HG02981 (cell line): ENCODE measurements at regions not wholly inside any gene's neighbourhood (a gene's known extent, or its start where the extent isn't known, plus 50 kb on each side); places are given as distances from the start of the nearest gene placed in this dataset.
"Not testable (repeated sequence)": the region's sequence is repeated elsewhere in the genome, so short reads cannot be mapped to it uniquely, and the experiment has no call there.

Source experiments
- ATAC-seq: cut with Tn5 transposase; IDR thresholded peaks from one replicate; pipeline ENCODE4 v1.9.1; 2021; ENCODE audit warnings: mild to moderate bottlenecking, moderate library complexity; ENCODE audit not compliant: unreplicated experiment

DNA sequence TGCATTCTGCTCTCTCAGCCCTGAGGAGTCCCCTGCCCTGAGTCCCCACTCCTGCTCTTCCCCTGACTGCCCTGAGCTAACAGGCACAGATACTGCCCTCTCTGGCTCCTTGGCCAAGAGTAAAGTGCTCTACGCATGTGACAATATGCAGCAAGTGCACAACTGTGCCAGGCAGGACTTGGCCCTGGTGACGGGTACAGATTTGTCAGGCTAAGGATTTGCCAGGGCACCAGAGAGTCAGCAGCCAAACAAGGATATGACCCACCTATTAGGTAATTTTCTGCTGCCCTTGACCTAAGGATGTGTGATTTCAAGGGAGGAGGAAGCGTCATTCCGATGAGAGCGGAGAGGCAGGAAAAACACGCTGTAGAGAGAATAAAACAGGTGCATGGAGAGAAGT, 339.0 kb downstream of the PTPRU start:
- ATAC-seq = no peak

DNA sequence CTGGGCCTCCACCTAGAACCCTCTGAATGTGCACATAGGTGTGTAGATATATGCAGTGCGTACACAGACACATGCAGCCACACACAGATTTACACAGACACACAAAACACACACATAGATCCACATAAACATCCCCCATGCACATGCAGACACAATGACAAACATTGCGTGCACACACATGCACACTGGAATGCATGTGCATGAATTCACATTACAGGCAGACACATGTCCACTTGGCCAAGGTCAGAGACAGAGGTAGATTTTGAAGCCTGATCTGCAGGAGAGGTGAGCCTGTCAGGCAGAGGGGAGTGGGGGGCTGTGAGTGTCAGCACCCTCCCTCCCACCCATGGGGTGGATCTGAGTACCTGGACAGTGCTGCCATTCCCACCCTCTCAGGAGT, 338.5 kb downstream of the PTPRU start:
- ATAC-seq = no peak

DNA sequence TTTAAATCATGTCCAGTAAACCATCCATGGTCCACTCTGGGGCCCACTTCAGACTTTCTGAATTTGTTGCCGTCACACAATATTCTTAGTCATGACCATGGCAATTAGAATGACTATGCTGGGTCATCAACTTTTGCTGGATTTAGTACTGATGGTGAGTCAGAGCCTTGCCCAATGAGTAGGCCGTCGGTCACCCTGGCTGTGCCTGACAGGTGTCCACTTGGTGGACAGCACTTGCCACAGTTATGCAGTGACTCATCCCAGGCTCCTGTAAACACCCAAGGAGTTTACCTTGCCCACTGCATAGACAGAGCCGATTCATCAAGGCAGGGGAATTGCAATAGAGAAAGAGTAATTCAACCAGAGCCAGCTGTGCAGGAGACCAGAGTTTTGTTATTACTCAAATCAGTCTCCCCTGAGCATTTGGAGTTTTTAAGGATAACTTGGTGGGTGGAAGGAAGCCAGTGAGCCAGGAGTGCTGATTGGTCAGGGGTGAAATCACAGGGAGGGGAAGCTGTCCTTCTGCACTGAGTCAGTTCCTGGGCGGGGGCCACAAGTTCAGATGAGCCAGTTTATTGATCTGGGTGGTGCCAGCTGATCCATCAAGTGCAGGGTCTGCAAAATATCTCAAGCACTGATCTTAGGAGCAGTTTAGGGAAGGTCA, 333.8 kb downstream of the PTPRU start:
- no peak for ATAC-seq

DNA sequence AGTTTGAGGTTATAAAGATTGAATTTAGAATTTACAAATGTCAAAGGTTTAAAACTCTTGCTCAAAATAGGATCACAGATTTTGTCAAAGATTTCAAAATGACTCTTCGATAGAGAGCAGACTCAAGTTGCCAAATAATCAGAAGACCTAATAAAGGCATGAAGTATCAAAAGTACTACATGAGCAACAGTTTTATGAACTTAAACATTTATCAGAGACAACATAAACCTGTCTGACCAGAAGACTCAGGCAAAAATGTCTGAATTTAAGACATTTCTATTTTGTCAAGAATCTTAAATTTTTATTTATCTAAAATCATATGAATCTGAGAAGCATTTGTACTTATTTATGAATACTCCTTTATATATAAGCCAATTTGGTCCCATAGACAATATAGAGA, 330.9 kb downstream of the PTPRU start:
- no peak for ATAC-seq

DNA sequence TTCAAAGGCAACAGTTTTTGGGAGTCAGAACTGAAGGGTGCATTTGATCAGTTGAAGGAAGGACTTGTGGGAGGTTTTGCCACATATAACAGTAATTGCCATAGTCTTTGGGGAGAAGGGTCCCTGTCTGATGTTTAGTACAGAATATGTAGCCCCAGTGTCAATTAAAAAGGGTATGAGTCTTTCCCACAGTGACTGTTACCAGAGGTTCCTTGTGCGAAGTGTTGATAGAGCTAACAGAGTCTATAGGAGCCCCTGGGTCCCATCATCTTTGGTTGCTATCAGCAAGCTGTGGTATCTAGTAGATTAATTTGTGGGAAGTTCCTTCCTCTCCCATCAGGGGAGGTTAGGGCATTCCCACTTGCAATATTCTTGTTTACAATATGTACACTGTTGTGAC, 329.2 kb downstream of the PTPRU start:
- no peak for ATAC-seq

DNA sequence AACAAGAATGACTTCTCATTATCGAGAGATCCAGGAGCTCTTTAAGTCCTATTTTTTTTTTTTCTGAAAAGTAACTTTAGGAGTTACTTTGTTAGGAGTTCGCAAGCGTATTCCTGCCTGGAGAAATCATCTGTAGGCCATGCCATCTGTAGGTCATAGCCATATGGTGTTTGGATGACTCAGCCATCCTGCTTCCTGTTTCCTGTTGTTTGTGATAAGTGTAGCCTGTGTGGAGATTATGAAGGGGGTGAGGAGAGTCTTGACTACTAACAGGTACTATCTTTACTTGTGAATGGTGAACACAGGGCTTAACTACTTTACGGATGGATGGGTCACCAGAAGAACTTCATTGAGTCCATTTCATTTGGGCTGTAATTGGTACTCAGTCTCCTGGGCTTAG, 327.2 kb downstream of the PTPRU start:
- no peak for ATAC-seq

DNA sequence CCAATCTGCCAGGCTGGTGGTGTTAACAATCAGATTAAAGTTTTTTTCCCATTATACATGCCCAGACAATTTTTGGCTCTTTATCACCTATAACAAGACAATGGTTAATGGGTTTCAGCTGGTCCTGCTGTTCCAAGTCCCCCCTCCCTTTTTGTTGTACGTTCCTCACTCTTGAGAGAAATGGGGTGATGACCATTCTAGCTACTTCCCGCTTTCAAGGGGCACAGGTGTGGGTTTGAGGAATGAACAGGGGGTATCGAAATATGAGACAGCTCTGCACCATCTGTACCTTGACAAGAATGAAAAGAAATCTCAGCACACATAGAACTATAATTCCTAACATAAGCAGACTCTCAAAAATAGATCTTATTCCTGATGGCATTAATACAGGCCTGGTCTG, 326.8 kb downstream of the PTPRU start:
- ATAC-seq = no peak

DNA sequence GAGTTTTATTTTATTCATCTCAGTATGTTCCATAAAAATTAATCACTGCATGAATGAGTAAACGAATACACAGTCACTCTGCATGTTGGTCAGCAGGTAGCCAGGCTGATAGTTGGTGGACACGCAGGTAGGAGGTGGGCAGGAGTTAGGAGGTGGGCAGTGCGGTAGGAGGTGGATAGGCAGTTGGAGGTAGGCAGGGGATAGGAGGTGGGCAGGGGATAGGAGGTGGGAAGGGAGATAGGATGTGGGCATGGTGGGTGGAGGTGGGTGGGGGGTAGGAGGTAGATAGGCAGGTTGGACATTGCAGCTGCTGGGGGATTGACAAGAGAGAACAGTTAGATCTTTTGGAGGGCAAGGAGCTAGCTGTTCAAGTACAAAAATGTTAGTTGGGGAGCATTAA, 322.7 kb downstream of the PTPRU start:
- ATAC-seq = no peak

DNA sequence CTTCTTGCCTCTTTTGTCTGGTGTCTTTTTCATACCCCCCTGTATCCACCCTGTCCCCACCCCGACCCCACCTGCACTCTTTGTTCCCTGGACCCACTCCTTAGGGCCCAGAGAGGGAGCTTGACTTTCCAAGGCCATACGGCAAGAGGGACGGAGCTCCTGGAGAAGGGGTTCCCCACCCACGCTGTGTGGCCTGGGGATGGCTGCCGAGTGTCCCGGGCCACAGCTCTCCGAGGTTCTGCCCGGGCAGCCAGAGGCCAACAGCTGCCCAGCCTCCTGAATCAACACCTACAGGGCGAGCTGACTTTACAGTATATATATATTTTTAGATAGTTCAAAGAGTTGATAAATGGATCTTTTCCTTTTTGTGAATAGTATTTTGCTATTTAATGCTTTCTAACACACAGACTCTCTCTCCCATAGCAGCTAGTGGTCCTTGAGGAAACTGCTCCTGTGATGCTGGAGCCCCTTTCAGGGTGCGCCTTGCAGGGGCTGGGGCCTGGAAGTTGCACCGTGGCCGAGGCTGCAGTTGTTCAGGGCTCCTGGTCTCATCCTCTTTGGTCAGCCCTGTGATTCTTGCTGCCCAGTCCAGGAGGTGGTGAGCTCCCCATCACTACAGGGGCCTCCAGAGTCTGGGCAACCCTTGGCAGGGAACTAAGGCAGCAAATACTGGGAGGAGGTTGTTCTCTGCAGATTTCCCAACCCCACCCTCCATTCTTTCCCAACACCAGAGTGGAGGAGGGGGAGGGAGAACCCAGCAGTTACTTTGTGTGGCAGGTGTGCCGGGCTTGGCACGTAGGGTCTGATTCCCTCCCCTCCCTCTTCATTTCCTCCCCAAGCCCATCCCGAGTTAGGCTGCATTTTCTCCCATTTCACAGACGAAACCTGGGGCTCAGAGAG, 321.6 kb downstream of the PTPRU start:
- no peak for ATAC-seq

DNA sequence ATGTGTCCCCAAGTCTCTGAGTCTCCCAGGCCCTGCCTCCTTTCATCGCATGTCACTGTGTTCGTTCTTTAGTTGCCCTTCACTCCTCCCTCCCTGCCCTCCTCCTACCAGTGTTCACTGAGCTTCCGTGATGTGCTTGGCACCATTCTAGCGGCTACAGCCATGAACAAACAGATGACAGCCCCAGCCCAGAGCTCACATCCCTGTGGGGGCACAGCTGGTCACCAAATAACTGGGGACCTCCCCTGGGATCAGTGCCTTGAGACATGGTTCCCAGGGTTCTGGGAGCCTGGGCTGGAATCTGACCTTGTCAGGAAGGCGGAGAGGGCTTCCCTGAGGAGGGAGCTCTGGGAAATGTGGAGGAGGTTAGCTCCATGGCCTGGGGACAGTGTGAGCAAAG, 320.7 kb downstream of the PTPRU start:
- no peak for ATAC-seq

DNA sequence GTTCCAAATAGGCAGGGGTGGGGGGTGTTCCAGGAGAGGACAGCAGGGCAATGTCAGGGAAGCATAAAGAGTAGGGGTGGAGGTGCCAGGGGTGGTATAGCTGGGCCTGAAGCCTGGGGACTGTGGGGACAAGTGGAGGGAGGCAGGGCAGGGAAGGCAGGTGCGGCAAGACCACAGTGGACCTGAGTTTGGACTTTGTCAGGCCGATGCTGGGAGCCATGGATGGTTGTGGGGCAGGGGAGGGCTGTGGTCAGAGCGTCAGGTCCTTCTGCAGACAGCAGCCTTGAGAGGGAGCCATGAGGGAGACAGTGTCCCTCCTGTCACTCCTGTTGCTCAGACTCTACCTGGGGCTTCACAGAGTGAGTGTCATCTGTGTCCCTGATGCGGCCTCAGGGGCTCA, 320.3 kb downstream of the PTPRU start:
- ATAC-seq = no peak

DNA sequence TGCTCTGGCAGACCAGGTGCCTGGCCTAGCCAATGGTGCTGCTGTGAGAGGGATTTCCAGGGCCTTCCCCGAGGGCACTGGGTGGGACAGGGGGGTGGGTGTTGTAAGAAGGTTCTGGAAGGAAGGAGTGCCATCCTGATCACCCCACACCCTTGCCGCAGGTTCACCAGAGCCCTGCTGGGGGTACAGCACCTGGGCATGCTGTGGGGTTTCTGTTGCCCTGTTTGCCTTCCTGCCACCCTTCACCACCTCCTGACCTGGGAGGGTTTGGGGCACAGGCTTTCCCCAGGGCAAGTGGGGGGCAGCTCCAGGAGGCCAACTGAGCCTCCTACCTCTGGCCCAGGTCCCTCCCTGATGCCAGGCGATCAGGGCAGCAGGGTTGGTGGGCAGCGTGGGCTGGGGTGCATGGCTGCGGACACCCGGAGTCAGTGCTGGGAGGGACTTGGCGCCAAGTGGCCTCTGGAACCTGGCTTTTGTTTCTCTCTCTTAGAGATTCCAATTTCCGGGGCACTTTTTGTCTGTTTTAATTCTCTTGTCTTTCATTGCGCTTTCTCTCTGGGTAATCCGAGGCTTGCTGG, 318.8 kb downstream of the PTPRU start:
- no peak for ATAC-seq

DNA sequence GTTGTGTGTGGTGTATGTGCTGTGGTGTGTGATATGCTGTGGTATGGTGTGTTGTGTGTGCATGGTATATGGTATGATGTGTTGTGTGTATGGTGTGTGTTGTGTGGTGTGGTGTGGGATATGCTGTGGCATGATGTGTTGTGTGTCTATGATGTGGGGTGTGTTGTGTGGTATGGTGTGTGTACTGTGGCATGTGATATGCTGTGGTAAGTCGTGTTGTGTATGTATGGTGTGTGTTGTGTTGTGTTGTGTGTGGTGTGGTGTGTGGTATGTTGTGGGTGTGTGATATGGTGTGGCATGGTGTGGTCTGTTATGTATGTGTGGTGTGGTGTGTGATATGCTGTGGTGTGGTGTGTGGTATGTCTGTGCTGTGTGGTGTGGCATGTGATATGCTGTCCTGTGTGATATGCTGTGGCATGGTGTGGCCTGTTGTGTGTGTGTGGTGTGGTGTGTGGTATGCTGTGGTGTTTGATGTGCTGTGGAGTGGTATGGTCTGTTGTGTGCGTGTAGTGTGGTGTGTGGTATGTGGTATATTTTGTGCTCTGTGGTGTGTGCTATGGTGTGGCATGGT, 318.0 kb downstream of the PTPRU start:
- no peak for ATAC-seq

DNA sequence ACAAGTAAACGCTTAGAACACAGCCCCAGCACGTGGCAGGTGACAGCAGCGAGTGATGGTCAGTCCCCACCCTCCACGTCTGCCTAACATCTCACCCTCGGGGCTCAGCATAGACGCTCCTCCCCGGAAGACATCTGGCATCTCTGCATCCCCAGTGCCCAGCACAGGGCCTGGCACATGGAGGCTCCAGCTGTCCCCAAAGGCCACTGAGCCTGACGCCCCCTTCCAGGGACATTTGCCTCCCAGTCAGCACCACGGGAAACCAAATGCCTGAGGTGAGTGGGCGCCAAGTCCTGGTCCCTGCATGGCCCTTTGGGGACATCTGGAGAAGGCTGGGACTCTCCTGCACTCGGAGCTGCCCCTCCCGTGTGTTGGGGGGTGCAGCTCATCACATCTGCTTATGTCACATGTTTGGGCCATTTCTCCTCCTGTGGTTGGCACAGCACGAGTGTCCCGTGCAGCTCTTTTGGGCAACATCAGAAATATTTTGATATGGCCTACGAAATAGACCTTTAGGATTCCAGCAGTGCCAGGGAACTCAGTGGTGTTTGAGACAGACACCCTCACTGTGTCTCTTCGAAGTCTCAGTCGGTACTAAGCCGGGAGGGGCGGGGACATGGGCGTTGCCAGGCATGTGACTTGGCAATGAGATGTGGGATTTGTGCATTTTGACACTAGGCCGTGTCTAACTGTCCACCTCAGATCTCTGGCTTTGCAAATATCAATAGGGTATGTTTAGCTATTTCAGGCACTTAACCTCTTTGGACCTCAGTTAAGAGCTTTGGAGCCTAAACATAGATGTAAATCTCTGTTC, 315.0 kb downstream of the PTPRU start:
- no peak for ATAC-seq

DNA sequence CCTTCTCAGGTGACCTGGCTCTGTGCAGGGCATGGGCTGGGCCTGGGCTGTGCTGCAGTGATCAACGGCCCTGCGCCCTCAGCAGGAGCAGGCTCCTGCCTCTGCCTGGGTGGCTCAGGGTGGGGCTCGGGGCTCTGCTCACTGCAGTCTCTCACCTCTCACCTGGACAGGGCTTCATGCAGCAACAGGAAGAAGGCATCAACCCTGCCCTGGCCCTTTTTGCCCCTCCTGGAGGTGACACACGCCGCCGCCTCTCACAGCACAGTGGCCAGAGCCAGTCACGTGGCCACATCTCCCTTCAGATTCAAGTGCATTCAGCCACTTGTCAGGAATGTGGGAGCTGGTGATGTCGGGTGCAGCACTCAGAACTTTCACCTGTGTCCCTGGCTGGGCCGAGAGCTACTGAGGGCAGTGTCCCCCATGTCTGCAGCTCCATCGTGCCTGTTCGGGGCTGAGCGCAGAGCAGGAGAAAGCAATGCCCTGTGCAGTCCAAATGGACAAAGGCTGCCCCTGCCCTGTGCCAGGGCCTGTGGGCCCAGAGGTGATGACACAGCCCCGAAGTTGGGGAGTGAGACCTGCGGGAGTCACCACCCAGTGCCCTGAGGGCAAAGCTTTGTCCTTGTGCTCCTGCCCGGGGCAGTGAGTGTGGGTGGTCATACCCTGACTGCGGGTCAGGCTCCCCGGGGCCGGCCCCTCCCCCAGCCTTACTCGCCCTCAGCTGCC, 314.0 kb downstream of the PTPRU start:
- ATAC-seq = no peak

DNA sequence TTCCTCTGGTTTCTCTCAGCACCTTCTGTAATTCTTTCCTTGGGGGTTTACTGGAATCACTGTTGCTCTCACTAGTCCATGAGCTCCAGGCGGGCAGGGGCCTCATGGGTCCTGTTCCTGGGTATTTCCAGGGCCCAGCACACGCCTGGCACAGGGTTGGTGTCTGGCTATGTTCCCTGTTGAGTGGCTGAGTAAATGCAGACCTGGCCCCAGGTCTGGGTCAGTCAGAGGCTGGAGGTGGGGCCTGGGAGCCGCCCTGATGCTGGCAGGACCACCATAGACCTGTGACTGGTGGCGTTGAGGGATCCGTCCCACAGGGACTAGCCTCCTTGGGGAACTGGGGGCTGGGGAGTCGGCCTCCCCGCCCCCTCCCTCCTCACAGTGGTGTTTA, 313.4 kb downstream of the PTPRU start:
- not testable (repeated sequence) for ATAC-seq

DNA sequence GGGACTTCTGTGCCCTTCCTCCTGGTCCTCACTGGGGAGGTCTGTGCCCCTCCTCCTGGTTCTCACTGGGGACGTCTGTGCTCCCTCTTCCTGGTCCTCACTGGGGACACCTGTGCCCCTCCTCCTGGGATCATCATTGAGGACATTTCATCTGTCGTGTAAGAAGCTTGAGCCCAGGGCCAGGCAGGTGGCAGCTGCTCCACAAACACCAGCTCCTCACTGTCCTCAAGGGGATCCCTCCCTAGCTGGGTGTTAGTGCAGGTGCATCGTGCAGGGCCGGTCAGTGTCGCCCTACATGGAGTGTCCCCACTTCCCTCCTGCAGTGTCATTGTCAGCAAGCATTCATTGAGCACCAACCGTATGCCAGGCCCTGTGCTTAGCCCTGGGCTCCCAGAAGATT, 312.7 kb downstream of the PTPRU start:
- ATAC-seq = no peak

DNA sequence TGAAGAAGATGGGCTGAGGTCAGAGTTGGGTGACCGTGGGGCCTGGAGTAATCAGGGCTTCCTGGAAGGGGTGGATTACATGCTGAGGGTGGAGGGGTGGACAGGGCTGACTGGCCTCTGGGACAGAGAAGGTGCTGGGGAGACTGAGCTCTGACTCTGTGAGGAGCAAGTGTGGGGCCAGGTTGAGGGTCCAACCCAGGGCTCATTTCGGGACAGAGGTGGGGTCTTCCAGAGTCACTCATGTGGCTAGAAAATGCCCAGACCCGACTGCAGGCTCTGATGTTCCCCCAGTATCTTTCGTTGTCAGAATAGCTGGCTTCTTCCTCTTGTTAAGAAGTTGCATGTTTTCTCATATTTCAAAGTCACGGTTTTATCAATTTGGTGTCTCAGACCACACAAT, 311.8 kb downstream of the PTPRU start:
- ATAC-seq = no peak

DNA sequence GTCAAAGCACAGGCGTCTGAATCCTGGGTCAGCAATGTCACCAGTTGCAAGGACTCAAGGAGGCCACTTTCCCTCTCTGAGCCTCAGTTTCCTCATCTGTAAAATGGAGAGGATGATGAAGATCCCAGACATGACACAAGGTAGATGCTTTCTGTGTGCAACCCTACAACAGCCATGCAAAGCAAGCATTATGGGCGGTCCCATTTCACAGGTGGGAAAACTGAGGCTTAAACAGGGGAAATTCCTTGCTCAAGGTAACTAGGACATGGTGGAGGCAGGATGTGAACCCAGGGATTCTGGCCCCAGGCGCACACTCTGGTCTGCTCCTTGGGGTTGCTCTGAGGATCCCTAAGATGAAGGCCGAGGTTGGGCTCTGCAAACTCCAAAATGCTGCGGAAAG, 311.0 kb downstream of the PTPRU start:
- no peak for ATAC-seq

DNA sequence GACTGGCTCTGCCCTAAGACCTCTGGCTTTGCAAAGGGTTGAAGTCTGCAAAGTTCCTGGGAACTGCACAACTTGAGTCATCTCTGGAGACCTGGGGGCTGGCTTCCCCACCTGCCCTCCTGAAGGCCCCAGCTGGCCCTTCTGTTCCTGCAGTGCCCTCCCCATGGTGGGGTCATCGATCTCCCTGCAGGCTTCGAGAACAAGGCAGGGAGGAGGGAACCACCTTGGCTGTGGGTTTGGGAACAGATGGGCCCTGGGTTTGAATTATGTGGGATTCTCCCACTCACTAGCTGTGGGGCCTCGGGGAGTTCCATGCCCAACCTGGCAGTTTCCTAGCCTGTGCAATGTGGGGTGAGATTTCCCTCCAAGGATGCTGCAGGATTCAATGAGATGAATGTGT, 310.2 kb downstream of the PTPRU start:
- no peak for ATAC-seq
